ENCODE measurements at regions not wholly inside any gene's neighbourhood (a gene's known extent, or its start where the extent isn't known, plus 50 kb on each side); places are given as distances from the start of the nearest gene placed in this dataset.

GRCh38 chr7:98553666-98554065 is 63.4 kb upstream of the NPTX2 start:
- TF ChIP-seq, protein P1, sequence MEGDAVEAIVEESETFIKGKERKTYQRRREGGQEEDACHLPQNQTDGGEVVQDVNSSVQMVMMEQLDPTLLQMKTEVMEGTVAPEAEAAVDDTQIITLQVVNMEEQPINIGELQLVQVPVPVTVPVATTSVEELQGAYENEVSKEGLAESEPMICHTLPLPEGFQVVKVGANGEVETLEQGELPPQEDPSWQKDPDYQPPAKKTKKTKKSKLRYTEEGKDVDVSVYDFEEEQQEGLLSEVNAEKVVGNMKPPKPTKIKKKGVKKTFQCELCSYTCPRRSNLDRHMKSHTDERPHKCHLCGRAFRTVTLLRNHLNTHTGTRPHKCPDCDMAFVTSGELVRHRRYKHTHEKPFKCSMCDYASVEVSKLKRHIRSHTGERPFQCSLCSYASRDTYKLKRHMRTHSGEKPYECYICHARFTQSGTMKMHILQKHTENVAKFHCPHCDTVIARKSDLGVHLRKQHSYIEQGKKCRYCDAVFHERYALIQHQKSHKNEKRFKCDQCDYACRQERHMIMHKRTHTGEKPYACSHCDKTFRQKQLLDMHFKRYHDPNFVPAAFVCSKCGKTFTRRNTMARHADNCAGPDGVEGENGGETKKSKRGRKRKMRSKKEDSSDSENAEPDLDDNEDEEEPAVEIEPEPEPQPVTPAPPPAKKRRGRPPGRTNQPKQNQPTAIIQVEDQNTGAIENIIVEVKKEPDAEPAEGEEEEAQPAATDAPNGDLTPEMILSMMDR (IDR thresholded peaks at IDR 0.05; ENCODE audit: control extremely low read depth in 1 of 3, insufficient read depth in 1 of 3, low read depth in 1 of 3, low read length in 3 of 3): no peak
- TF ChIP-seq, protein P2, sequence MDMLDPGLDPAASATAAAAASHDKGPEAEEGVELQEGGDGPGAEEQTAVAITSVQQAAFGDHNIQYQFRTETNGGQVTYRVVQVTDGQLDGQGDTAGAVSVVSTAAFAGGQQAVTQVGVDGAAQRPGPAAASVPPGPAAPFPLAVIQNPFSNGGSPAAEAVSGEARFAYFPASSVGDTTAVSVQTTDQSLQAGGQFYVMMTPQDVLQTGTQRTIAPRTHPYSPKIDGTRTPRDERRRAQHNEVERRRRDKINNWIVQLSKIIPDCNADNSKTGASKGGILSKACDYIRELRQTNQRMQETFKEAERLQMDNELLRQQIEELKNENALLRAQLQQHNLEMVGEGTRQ (IDR thresholded peaks at IDR 0.05; ENCODE audit: low read length): no peak
- no peak for TF ChIP-seq SIN3A (conservative IDR thresholded peaks at IDR 0.05 in 1 of 2, IDR thresholded peaks at IDR 0.05 in 1 of 2; ENCODE audit: low read depth in 1 of 2, low read length in 2 of 2)
- TF ChIP-seq CREB1 (IDR thresholded peaks at IDR 0.05): no peak
- no peak for TF ChIP-seq POLR2AphosphoS5 (IDR thresholded peaks at IDR 0.05; ENCODE audit: low read depth, low read length)
